MM.1S (cell line): ENCODE measurements at regions not wholly inside any gene's neighbourhood (a gene's known extent, or its start where the extent isn't known, plus 50 kb on each side); places are given as distances from the start of the nearest gene placed in this dataset.

Experiments used
- DNase-seq: peaks from one replicate; pipeline ENCODE4 v3.0.0-alpha.2; 2015
- H2AFZ ChIP-seq: fragments of 300-600 bp; sonication (generic); 2 replicates; pipeline ENCODE4 v1.6.0; 2016; ENCODE audit warnings: antibody characterized with exemption, low read length
- H3F3A ChIP-seq: fragments of 300-600 bp; sonication (generic); 2 replicates; pipeline ENCODE4 v1.6.1; 2016; ENCODE audit warnings: mild to moderate bottlenecking, antibody characterized with exemption, low read length, moderate library complexity, mixed read lengths; ENCODE audit not compliant: insufficient read depth
- H3K27ac ChIP-seq: fragments of 300-600 bp; sonication (generic); 2 replicates; pipeline ENCODE4 v1.5.1; 2016; ENCODE audit warnings: mild to moderate bottlenecking, low read length
- H3K27me3 ChIP-seq: fragments of 300-600 bp; sonication (generic); replicated peaks from 2 replicates; pipeline ENCODE4 v1.6.0; 2016; ENCODE audit warnings: low read length; ENCODE audit not compliant: insufficient read depth
- H3K36me3 ChIP-seq: fragments of 300-600 bp; sonication (generic); replicated peaks from 2 replicates; pipeline ENCODE4 v1.6.1; 2016; ENCODE audit warnings: mild to moderate bottlenecking, low read length, mixed read lengths; ENCODE audit not compliant: insufficient read depth
- H3K4me1 ChIP-seq: fragments of 300-600 bp; sonication (generic); 2 replicates; pipeline ENCODE4 v1.6.1; 2016; ENCODE audit warnings: low read length, mixed read lengths
- H3K4me2 ChIP-seq: fragments of 300-600 bp; sonication (generic); 2 replicates; pipeline ENCODE4 v1.6.0; 2016; ENCODE audit warnings: low read depth, low read length
- H3K4me3 ChIP-seq: fragments of 300-600 bp; sonication (generic); 2 replicates; pipeline ENCODE4 v1.5.1; 2016; ENCODE audit warnings: low read length, mixed read lengths
- H3K79me2 ChIP-seq: fragments of 300-600 bp; sonication (generic); 2 replicates; pipeline ENCODE4 v1.6.1; 2016; ENCODE audit warnings: mixed run types, low read length, mixed read lengths
- H3K9ac ChIP-seq: fragments of 300-600 bp; sonication (generic); 2 replicates; pipeline ENCODE4 v1.6.1; 2016; ENCODE audit warnings: low read length, mixed read lengths
- H3K9me2 ChIP-seq: fragments of 300-600 bp; sonication (generic); replicated peaks from 2 replicates; pipeline ENCODE4 v1.6.1; 2016; ENCODE audit warnings: mild to moderate bottlenecking, low read length, mixed read lengths; ENCODE audit not compliant: insufficient read depth
- H3K9me3 ChIP-seq: fragments of 300-600 bp; sonication (generic); replicated peaks from 2 replicates; pipeline ENCODE4 v1.6.1; 2016; ENCODE audit warnings: mild to moderate bottlenecking, low read length, mixed read lengths; ENCODE audit not compliant: insufficient read depth
- H4K20me1 ChIP-seq: fragments of 300-600 bp; sonication (generic); 2 replicates; pipeline ENCODE4 v1.6.1; 2016; ENCODE audit warnings: mild to moderate bottlenecking, low read length, moderate library complexity, mixed read lengths; ENCODE audit not compliant: insufficient read depth
- CTCF ChIP-seq: fragments of 300-600 bp; sonication (generic); IDR thresholded peaks from 2 replicates; pipeline ENCODE4 v1.5.1; 2016; ENCODE audit warnings: antibody characterized with exemption, low read length, mixed read lengths
- EZH2 ChIP-seq: fragments of 300-600 bp; sonication (generic); optimal IDR thresholded peaks from 2 replicates; pipeline ENCODE3; 2017; ENCODE audit warnings: low read depth, mild to moderate bottlenecking, antibody characterized with exemption, low read length, mixed read lengths
- EZH2phosphoT487 ChIP-seq: fragments of 300-600 bp; sonication (generic); IDR thresholded peaks from 2 replicates; pipeline ENCODE4 v1.6.1; 2018; ENCODE audit warnings: antibody characterized with exemption, low read length

DNA sequence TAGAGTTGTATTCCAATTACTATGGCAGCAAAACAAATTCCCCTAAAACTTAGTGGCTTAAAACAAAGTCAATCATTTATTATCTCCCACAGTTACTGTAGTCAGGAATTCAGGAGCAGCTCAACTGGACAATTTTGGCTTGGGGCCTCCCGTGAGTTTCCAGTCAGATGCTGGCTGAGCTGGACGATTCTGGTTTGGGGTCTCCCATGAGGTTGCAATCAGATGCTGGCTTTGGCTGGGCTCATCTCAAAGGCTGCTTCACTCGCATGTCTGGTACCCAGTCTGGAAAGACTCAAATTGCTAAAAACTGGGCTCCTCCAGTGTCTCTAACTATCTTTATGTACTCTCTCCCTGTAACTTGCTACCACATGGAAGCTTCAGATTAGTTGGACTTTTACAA lies 130.1 kb downstream of the C5orf15 start:
- Histone ChIP-seq H3K4me1 (no peaks in the 10 kb centered on the region), H3F3A (no peaks in the 10 kb centered on the region), H3K9me2 (no peaks in the 10 kb centered on the region), H3K9ac (no peak overlapping the region), H4K20me1 (no peaks in the 10 kb centered on the region), H3K79me2 (no peaks in the 10 kb centered on the region), H3K36me3 (no peaks in the 10 kb centered on the region), H3K27me3 (no peaks in the 10 kb centered on the region), H3K4me2 (no peak overlapping the region), H3K27ac (no peak overlapping the region), H2AFZ (no peak overlapping the region), H3K4me3 (no peak overlapping the region), H3K9me3 (no peaks in the 10 kb centered on the region)
- no peak for DNase-seq
- no peak for TF ChIP-seq EZH2

- Histone ChIP-seq H3K36me3 (no peaks in the 10 kb centered on the region), H2AFZ (peak overlapping the region; percentile 75), H3K27me3 (no peaks in the 10 kb centered on the region), H3K9me3 (no peaks in the 10 kb centered on the region), H3K27ac (no peak overlapping the region), H3K4me2 (no peak overlapping the region), H3K4me3 (no peak overlapping the region), H4K20me1 (no peaks in the 10 kb centered on the region), H3F3A (no peaks in the 10 kb centered on the region), H3K79me2 (no peaks in the 10 kb centered on the region), H3K9me2 (no peaks in the 10 kb centered on the region), H3K9ac (no peak overlapping the region), H3K4me1 (peaks cover 12% of the 10 kb centered on the region; the same call in 1 of the 2 replicates)
- DNase-seq = peak; percentile 3
- TF ChIP-seq EZH2phosphoT487 (no peak), EZH2 (no peak), CTCF (no peak)
Measured at GRCh38 chr5:133831491-133832224, 136.8 kb downstream of the C5orf15 start.

GRCh38 chr5:133830911-133831310 lies 137.5 kb downstream of the C5orf15 start:
- H2AFZ ChIP-seq = peak overlapping the region; percentile 75
- H3K36me3 ChIP-seq = no peaks in the 10 kb centered on the region
- H4K20me1 ChIP-seq = no peaks in the 10 kb centered on the region
- peak overlapping the region; percentile 5; the same call in 1 of the 2 replicates for H3K27ac ChIP-seq
- H3F3A ChIP-seq = no peaks in the 10 kb centered on the region
- H3K4me2 ChIP-seq = peak overlapping the region; percentile 33; the same call in 1 of the 2 replicates
- peak; percentile 55 for DNase-seq
- no peaks in the 10 kb centered on the region for H3K79me2 ChIP-seq
- TF ChIP-seq EZH2 (no peak), CTCF (no peak), EZH2phosphoT487 (no peak)
- H3K9me3 ChIP-seq = no peaks in the 10 kb centered on the region
- no peak overlapping the region for H3K4me3 ChIP-seq
- no peak overlapping the region for H3K9ac ChIP-seq
- H3K27me3 ChIP-seq = no peaks in the 10 kb centered on the region
- peaks cover 20% of the 10 kb centered on the region for H3K4me1 ChIP-seq
- H3K9me2 ChIP-seq = no peaks in the 10 kb centered on the region

DNA sequence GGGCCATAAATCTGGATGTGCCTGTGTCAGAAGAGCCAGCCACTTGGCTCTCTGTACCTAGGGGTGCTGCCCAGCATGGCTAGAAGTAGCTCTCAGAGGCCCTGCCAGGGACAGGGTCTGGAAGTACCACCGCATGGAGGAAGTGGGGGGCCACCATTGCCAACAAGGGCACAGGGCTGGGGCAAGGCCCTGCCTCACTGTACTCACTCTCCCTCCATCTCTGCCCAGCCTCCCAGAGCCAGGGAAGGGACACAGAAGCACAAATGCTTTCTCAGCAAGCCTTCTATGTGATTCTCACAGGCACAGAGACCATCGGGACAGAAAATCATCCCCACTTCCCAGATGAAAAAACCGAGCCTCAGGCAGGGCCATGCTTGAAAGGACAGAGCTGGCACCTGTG lies 138.1 kb downstream of the C5orf15 start:
- no peaks in the 10 kb centered on the region for H3K79me2 ChIP-seq
- H3K36me3 ChIP-seq = no peaks in the 10 kb centered on the region
- no peak overlapping the region for H3K9ac ChIP-seq
- H3K4me3 ChIP-seq = no peak overlapping the region
- H3K4me2 ChIP-seq = 0 out of 2 replicates have a peak overlapping the region, but pooled peaks have one; percentile 33
- no peak for DNase-seq
- no peaks in the 10 kb centered on the region for H3K27me3 ChIP-seq
- no peaks in the 10 kb centered on the region for H4K20me1 ChIP-seq
- H3F3A ChIP-seq = no peaks in the 10 kb centered on the region
- H3K9me3 ChIP-seq = no peaks in the 10 kb centered on the region
- no peaks in the 10 kb centered on the region for H3K9me2 ChIP-seq
- TF ChIP-seq EZH2 (no peak), EZH2phosphoT487 (no peak), CTCF (no peak)
- H3K27ac ChIP-seq = no peak overlapping the region
- peaks cover 26% of the 10 kb centered on the region for H3K4me1 ChIP-seq
- H2AFZ ChIP-seq = peak overlapping the region; percentile 75
